PFSK-1 (cell line): ENCODE measurements at regions not wholly inside any gene's neighbourhood (a gene's known extent, or its start where the extent isn't known, plus 50 kb on each side); places are given as distances from the start of the nearest gene placed in this dataset.

Experiments
- POLR2AphosphoS5 ChIP-seq: IDR thresholded peaks from 2 replicates; pipeline ENCODE4 v1.6.1; 2012; ENCODE audit warnings: low read depth, mild to moderate bottlenecking, control low read depth, low read length, moderate library complexity
- SIN3A ChIP-seq: IDR thresholded peaks from 2 replicates; pipeline ENCODE4 v1.6.1; 2012; ENCODE audit warnings: mild to moderate bottlenecking, low read length, moderate library complexity, borderline replicate concordance; ENCODE audit not compliant: insufficient read depth

DNA sequence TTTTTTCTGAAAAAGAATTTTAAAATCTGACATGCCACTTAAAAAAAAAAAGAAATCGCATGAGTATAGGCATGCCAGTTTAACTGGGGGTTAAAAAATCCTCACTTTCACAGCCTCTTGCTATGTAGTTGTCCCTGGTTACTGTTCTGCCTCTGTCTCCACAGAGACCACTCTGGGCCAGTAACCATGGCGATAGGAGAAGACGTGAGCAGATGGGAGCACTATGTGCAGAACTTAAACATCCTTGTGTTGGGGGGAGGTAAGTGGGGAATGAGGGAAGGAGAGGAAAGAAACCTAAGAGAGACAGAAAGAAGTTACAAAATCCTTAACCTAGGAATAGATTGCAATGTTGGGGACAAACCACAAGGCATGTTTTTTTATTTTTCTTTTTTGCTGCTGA lies 75.9 kb upstream of the CYRIA start:
- TF ChIP-seq SIN3A (no peak), POLR2AphosphoS5 (no peak)
